Astrocyte of the cerebellum (primary cell): ENCODE measurements at regions not wholly inside any gene's neighbourhood (a gene's known extent, or its start where the extent isn't known, plus 50 kb on each side); places are given as distances from the start of the nearest gene placed in this dataset.

Experiments
- DNase-seq: peaks from one replicate; pipeline ENCODE4 v3.0.0-alpha.2; 2011; ENCODE audit warnings: low read depth
- H3K4me3 ChIP-seq: 2 replicates; pipeline ENCODE4 v1.5.1; 2011; ENCODE audit warnings: mild to moderate bottlenecking, low read depth, low read length, moderate library complexity
- in situ Hi-C: cut with HindIII; loops from 2 replicates; pipeline ENCODE4 v1.10.0; 2017; ENCODE audit warnings: low sequenced_read_pairs
- TF ChIP-seq, protein P1 (sequence below): IDR thresholded peaks from 2 replicates; pipeline ENCODE4 v1.5.1; 2012; ENCODE audit warnings: low read length, low read depth, moderate library complexity, mild to moderate bottlenecking; ENCODE audit errors: missing control alignments

DNA sequence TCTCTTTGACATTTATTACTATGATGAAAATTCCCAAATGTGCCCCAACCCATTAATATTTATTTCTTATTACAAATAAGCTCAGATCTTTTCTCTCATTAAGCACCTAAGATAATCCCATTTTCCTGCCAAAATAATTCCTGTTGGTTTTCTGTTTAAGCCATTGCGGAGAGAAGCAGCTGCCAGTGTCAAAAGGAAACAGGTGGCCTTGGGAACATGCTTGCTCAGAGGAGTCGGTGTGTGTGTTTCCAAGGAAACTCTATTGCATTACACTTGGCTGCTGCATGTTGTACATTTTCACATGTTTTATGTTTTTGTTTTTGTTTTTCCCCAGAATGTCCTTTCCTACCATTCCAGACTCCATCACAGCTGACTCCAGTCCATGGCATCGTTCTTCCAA lies 56.4 kb downstream of the CD24 start:
- H3K4me3 ChIP-seq = no peak overlapping the region
- in situ Hi-C loops = no loop called here
- DNase-seq = no peak
- TF ChIP-seq, protein P1, sequence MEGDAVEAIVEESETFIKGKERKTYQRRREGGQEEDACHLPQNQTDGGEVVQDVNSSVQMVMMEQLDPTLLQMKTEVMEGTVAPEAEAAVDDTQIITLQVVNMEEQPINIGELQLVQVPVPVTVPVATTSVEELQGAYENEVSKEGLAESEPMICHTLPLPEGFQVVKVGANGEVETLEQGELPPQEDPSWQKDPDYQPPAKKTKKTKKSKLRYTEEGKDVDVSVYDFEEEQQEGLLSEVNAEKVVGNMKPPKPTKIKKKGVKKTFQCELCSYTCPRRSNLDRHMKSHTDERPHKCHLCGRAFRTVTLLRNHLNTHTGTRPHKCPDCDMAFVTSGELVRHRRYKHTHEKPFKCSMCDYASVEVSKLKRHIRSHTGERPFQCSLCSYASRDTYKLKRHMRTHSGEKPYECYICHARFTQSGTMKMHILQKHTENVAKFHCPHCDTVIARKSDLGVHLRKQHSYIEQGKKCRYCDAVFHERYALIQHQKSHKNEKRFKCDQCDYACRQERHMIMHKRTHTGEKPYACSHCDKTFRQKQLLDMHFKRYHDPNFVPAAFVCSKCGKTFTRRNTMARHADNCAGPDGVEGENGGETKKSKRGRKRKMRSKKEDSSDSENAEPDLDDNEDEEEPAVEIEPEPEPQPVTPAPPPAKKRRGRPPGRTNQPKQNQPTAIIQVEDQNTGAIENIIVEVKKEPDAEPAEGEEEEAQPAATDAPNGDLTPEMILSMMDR = no peak

GRCh38 chr6:106916891-106917290 lies 57.6 kb downstream of the CD24 start:
- in situ Hi-C loops = no loop called here
- H3K4me3 ChIP-seq = no peak overlapping the region
- TF ChIP-seq, protein P1 = no peak
- no peak for DNase-seq

GRCh38 chr6:106913676-106914280 lies 60.8 kb downstream of the CD24 start:
- TF ChIP-seq, protein P1 = no peak
- no peak overlapping the region for H3K4me3 ChIP-seq
- in situ Hi-C loops = no loop called here
- DNase-seq = no peak

DNA sequence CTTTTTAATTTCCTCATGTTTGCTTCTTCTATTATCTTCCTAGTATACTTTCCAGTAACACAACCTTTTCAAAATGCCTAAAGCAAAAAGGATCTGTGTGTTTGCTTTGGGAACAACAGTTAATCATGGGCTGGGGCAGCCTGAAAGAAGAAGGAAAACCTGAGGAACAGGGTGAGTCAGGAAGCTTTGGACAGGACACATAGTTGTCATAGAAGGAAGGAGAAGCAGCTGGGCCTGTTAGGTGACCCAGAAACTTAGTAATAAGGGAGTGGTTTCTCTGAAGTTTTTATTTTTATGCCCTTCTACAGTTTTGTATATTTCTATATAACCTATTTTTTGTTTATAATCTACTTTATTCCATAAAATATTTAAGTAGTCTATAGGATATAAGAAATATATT lies 61.4 kb downstream of the CD24 start:
- DNase-seq = no peak
- H3K4me3 ChIP-seq = no peak overlapping the region
- TF ChIP-seq, protein P1 = no peak
- in situ Hi-C loops = no loop called here

DNA sequence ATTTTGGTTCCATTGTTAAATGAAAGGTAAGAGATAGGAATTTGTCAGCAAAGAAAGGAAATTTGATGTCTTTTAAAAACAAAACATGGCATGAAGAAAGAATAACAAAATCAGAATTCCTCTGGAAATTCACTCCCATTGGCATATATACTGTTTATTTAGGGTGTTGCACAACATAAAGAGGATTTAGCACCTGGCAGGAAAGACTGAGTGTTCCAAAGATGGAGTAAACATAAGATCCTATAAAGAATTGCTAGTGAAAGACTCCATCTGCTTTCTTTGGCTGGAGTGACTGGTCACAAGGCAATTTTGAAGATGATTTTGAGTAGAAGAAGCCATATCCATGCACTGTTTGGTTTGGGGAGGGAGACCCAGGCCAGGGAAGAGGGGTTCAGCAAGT lies 62.4 kb downstream of the CD24 start:
- TF ChIP-seq, protein P1 = no peak
- H3K4me3 ChIP-seq = no peak overlapping the region
- no peak for DNase-seq
- in situ Hi-C loops = no loop called here

DNA sequence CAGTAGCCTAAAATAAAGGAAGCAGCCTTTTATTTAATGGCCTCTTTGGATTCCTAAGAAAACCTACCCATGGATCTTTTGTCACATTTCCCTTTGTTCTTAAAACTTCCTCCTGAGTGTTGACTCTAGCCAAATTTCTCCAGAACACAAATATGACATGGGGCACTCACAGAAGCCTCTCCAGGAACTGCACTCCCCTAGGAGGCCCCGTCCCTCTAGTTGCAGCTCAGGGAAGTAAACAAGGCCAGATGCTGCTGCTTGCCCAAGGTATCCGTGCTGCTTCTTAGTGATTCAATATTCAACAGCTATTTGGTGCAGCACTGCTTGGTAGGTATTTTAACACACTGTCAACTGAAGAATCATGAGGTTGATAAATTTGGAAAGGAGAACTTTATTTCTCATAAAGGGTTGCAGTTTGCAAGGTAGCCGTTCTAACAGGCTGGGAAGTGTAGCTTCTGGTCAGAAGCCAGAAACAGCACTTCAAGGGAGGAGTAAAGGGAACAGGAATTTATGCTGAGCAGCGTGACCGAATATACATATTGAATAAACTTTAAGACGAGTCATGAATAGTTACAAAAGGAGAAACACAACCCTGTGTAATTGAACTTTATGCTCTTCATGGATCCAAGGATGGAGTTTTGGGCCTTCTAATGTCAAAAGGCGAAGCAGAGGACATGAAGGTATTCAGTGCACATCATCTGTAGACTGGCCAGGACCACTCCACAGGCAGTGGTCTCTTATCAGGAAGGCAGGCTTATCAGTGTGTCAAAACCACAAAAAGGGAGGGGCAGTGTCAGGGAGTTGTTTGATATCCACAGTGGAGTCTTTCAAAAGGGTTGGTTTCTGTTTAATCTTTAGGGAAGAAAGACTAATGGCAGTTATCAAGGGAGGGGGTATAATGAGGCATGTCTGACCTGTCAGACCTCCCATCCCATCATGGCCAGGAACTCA lies 63.3 kb downstream of the CD24 start:
- TF ChIP-seq, protein P1 = no peak
- no peak for DNase-seq
- in situ Hi-C loops = no loop called here
- H3K4me3 ChIP-seq = no peak overlapping the region
